ENCODE measurements at regions not wholly inside any gene's neighbourhood (a gene's known extent, or its start where the extent isn't known, plus 50 kb on each side); places are given as distances from the start of the nearest gene placed in this dataset.

DNA sequence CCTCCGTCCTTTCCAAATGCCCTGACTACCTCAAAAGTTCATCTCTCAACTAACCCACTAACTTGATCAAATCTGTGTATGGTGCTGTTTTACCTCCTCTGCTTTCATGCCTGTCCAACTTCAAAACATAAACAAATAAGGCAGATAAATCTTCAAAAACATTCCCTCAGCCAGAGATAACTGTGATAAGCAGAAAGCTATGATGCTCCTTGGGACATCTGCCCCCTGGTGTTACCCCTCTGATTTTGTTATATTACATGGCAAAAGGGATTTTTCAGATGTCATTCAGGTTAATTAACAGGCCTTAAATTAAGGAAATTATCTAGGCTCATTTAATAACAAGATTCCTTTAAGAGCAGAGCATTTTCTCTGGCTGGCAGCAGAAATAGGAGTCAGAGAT is 810.8 kb upstream of the CHAC2 start:
- TF ChIP-seq, protein P1, sequence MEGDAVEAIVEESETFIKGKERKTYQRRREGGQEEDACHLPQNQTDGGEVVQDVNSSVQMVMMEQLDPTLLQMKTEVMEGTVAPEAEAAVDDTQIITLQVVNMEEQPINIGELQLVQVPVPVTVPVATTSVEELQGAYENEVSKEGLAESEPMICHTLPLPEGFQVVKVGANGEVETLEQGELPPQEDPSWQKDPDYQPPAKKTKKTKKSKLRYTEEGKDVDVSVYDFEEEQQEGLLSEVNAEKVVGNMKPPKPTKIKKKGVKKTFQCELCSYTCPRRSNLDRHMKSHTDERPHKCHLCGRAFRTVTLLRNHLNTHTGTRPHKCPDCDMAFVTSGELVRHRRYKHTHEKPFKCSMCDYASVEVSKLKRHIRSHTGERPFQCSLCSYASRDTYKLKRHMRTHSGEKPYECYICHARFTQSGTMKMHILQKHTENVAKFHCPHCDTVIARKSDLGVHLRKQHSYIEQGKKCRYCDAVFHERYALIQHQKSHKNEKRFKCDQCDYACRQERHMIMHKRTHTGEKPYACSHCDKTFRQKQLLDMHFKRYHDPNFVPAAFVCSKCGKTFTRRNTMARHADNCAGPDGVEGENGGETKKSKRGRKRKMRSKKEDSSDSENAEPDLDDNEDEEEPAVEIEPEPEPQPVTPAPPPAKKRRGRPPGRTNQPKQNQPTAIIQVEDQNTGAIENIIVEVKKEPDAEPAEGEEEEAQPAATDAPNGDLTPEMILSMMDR (IDR thresholded peaks at IDR 0.05; ENCODE audit: borderline replicate concordance, insufficient read depth, low read depth, low read length) = no peak
- H3K4me3 ChIP-seq (ENCODE audit: low read depth, low read length) = no peak overlapping the region

DNA sequence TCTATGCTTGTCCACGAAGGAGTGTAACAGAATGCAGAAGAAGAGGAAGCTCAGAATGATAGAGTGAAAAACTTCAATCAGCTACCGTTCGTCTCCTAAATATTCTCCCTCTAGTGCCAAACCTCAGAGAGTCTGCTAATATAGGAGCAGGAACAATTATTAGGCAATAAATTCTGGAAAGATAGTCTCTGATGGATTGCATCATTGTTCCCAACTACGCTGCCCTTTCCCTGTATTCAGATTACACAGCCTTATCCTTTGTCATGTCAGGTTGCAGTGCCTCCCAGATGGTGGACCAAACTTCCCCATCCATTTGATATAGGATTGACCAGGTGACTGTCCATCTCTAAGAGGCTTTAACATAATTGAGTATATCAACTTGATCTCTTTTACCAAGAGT is 811.5 kb upstream of the CHAC2 start:
- TF ChIP-seq, protein P1 (IDR thresholded peaks at IDR 0.05; ENCODE audit: borderline replicate concordance, insufficient read depth, low read depth, low read length) = no peak
- no peak overlapping the region for H3K4me3 ChIP-seq (ENCODE audit: low read depth, low read length)

DNA sequence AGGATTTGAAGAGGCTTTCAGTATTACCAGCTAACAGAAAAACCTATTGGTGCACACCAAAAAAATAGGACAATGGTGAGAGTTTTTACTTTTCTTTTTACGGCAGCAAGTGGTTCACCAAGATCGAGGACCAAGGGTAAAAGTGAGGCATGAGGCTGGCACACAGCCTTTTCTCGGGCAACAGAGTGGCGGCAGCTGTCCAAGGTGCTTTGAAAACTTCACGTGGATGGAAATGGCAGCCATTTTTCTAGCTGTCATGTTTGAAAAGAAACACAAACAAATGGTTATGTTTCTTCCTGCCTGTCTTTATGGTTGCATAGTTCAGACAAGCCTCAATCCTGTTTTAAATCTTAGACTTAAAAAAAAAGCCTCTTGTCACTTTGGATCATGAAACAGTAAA is 812.5 kb upstream of the CHAC2 start:
- TF ChIP-seq, protein P1 (IDR thresholded peaks at IDR 0.05; ENCODE audit: borderline replicate concordance, insufficient read depth, low read depth, low read length) = no peak
- H3K4me3 ChIP-seq (ENCODE audit: low read depth, low read length) = no peak overlapping the region

DNA sequence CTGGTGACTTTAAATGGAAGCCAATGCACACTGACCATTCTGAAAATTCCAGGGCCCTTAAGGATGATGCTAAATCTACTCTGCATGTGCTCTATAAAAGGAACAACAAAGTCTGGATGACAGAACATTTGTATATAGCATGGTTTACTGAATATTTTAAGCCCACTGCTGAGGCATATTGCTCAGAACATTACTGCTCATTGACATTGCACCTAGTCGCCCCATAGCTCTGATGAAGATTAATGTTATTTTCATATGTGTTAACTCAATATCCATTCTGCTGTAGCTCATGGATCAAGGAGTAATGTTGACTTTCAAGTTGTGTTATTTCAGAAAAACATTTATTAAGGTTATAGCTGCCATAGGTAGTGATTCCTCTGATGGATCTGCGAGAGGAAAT is 827.5 kb upstream of the CHAC2 start:
- TF ChIP-seq, protein P1 (IDR thresholded peaks at IDR 0.05; ENCODE audit: borderline replicate concordance, insufficient read depth, low read depth, low read length) = no peak
- no peak overlapping the region for H3K4me3 ChIP-seq (ENCODE audit: low read depth, low read length)

DNA sequence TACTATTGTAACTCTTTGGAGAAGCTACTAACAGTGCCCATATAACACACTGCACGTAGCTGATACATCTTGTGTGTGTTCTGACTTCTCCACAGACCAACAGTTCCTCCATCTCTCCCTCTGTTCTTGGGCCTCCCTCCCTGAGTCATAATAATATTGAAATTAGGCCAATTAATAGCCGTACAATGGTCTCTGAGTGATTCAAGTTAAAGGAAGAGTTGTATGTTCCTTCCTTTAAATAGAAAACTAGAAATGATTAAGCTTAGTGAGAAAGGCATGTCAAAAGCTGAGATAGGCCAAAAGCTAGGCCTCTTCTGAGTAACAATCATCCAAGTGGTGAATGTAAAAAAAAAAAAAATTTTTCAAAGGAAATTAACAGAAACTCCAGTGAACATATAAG is 828.4 kb upstream of the CHAC2 start:
- TF ChIP-seq, protein P1 (IDR thresholded peaks at IDR 0.05; ENCODE audit: borderline replicate concordance, insufficient read depth, low read depth, low read length) = no peak
- no peak overlapping the region for H3K4me3 ChIP-seq (ENCODE audit: low read depth, low read length)

DNA sequence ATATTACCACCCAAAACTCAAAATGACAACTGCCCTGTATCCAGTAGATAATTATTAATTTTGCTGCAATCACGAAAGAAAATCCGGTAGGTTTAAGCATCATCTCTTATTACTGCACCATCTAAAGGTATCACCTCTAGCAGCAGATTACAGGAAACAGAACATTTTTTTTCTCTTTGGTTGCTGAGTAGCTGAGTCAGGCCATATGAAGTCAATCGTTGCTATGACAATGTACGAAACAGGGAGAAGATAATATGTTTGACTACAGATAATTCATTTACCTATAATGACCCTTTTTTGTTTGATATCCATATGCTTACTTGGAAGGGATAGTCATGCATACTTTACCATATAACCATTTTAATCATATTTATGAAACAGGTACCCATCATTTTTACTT is 831.6 kb upstream of the CHAC2 start:
- TF ChIP-seq, protein P1 (IDR thresholded peaks at IDR 0.05; ENCODE audit: borderline replicate concordance, insufficient read depth, low read depth, low read length) = no peak
- no peak overlapping the region for H3K4me3 ChIP-seq (ENCODE audit: low read depth, low read length)

DNA sequence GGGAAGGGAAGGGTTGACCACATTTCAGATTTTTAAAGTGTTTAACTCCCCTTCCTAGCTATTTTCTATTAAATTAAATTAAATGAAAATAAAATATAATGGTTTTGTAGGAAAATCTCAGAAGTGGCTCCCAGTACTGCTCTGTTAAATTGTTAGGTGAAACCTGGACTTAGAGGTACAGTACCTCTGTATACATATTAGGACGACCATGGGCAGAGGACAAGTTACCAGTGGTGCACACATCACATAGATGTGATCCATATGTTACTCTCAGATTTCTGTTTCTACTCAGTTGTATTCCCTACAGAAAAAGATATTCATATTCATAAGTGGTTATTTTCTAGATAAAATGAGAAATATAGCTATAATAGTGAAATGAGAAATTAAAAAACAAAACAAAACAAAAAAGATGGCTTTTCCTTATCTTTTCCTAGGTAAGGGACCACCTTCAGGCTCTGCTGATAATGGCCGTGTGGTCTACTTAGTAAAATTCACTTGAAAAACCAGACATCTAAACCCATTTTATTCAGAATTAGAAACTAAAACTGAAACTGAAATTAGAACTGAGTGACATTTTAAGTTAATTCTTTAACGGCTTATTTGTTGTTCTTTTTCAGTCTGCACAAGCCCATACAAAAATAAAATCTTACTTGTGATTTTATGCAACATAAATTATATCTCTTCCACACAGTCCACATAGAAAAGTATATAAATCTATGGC is 832.5 kb upstream of the CHAC2 start:
- no peak overlapping the region for H3K4me3 ChIP-seq (ENCODE audit: low read depth, low read length)
- TF ChIP-seq, protein P1 (IDR thresholded peaks at IDR 0.05; ENCODE audit: borderline replicate concordance, insufficient read depth, low read depth, low read length) = no peak
